HCEC 1CT (cell line): ENCODE measurements at regions not wholly inside any gene's neighbourhood (a gene's known extent, or its start where the extent isn't known, plus 50 kb on each side); places are given as distances from the start of the nearest gene placed in this dataset.
"Not testable (repeated sequence)": the region's sequence is repeated elsewhere in the genome, so short reads cannot be mapped to it uniquely, and the experiment has no call there.

Source experiments
- DNase-seq: peaks from one replicate; pipeline ENCODE4 v3.0.0-alpha.2; 2017

DNA sequence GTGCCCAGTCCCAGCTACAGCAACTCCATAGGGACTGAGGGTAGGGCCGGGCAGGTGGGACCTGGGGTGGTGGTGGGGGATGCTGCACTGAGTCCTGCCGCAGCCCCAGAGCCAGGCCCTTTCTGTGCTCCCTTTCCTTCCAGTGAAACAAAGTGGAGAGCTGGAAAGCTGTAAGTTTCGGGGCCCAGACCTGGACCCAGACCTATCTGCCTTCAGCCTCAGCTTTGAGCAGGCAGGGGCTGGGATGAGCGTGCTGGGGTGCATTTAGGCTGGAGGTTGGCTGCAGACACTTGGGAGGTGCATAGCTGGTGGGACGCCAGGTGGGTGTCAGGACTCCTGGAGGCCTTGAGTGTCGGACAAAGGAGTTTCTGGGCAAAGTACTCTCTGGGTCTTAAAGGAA lies 92.7 kb upstream of the C1orf174 start:
- no peak for DNase-seq

DNA sequence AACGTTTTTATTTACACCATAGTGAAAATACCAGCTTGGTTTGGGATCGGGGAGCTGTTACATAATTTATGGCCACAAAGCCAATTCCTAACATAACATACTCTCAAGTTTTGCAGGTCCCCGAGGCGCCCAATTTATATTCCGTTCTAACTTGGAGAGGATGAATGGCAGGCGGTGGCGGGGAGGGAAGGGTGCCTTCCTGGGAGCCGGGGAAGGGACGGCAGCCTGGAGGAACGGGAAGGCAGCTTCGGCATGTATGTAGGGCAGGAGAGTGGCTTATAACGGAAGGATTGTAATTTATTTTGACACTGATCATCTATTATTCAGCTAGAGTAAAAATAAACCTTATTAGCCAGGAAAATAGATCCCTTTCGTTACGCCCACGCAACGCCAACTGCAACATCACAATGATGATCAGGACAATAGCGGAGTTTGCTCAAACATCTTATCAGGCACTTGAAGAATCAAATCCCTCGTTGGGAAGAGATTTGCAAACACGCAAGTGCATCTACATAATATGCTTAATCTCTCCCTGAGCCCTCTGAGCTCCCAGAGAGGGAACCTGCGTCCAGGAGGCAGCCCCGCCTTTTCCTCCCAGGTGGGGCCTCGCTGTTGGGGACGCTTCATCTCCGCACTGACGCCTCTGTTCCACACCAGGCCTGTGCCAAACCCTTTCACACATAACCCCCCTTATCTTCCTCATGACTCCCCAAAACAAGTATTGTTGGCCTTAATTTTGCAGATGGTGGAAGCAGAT lies 93.7 kb upstream of the C1orf174 start:
- no peak for DNase-seq

DNA sequence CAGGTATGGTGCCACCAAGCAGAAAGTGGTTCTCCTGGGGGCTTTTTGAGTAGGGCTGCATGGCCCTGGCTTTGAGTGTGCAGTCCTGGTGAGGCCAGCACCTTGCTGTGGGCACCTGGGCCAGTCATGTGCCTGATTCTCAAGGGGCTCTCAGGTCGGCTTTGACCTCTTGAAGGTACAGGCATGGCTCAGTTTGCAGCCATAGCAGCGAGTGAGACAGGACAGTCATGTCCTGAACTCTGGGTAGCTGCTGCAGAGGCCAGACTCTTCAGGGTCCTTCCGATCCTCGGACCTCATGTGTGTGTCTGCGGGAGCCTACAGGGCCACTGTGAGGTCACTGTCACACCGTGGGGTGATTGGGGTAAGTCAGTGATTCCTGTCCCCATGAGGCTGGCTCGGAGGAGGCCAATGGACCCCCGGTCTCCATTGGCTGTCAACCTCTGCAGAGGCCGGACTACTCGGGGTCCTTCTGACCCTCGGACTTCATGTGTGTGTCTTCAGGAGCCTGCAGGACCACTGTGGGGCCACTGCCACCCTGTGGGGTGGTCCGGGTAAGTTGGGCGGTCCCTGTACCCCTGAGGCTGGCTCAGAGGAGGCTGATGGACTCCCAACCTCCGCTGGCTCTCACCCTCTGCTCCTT lies 95.2 kb upstream of the C1orf174 start:
- no peak for DNase-seq

DNA sequence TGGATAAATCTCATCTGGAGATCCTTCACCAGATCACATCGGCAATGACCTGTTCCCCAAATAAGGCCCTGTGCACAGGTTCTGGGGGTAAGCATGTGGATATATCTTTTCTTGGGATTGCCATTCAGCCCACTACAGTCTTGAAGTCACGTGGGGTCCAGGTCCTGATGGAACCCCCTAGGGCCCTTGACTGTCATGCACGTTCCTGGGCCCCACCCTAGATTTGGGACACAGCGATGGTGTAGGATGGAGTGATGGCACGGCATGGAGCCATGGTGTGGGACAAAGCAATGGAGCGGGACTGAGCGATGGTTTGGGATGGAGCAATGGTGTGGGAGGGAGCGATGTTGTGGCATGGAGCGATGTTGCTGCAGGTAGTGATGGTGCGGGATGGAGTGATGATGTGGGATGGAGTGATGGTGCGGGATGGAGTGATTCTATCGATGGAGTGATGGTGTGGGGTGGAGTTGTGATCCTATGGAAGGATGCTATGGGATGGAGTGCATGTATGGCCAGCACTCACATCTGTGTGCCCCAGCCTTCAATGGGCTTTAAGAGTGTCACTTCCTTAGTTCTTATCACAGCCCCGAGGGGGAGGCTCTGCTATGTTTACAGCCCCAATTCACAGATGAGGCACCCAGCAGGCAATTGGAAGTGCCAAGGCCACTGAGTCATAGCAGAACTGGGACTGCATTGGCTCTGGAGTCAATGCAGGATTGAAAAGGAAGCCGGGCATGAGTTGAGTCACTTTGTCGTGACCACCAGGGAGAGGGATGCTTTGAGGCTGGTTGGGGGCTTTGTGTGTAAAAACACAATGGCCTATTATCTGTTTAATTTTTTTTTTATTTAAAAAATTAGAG lies 97.0 kb upstream of the C1orf174 start:
- no peak for DNase-seq

DNA sequence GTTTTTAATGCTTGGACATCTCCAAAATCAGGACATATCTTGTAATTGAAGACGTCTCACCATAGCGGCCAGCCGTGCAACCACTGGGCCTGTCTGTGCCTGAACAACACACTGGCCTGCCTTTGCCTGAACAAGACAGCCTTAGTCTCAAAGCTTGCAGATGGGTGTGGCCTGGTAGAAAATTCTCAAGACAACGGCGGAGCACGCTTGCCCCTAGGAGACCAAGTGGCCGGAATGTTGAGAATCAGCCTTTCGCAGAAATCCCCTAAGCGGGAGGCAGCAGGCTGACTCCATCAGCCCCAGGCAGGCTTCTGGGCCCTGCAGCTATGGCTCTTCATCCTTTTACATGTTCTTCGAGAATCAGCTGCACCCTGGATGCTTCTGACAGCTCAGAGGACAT lies 98.0 kb upstream of the C1orf174 start:
- DNase-seq: no peak

DNA sequence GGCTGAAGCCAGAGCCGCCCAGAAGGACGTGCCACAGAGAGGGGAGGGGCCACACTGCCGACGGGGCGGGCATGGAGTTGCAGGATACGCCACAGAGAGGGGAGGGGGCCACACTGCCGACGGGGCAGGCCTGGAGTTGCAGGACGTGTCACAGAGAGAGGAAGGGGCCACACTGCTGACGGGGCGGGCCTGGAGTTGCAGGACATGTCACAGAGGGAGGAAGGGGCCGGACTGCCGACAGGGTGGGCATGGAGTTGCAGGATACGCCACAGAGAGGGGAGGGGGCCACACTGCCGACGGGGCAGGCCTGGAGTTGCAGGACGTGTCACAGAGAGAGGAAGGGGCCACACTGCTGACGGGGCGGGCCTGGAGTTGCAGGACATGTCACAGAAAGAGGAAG lies 99.4 kb upstream of the C1orf174 start:
- not testable (repeated sequence) for DNase-seq

DNA sequence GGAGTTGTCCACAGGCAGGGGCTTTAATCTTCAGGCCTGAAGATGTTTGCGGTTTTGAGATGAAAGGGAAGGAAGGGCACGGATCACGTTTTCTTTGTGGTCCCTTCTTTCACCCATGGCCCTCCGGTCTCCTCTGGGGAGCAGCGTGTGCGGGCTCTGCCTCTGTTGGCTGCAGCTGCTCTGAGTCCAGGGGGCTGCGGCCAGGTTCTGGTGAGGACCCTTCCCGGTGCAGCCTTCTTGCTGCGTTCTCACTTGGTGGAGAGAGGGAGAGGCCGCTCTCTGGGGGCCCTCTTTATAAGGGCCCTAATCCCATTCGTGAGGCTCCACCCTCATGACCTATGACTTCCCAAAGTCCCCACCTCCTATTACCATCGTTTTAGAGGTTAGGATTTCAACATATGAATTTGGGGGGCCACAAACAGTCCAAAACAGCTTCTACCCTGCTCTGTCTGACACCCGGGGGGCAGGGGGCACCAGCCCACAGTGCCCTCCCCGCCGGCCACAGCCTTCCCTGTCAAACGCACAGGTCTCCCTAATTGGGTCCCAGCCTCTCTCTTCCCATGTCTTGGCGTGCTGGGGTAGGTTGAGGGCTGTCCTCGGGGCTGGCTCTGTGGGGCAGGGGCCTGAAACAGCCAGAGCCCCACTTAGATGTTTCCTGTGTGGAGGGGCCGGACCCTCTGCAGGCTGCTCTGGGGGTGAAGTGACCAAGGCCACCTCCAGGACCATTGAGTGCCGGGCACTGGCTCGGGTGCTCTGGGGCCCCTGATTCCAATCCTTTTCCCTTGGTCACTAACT lies 100.1 kb upstream of the C1orf174 start:
- no peak for DNase-seq

DNA sequence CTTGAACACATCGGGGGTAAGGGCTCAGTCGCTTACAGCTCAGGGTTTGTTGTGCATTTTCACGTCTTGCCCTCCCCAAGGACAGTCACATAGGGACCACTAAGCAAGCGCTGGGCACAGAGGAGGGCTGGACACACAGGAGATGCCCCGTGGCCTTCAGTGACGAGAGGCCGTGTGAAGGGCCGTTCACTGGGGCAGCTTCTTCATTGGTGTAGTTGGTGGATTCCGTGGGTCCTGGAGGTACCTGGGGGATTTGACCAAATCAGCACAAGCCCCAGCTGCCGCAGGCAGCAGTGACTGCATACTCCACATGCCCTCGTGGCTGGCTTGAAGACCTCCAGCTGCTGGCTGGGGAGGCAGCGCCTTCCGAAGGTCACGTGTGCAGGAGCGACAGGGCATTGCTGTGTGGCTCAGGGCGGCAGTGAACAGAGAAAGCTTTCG lies 100.8 kb upstream of the C1orf174 start:
- no peak for DNase-seq

DNA sequence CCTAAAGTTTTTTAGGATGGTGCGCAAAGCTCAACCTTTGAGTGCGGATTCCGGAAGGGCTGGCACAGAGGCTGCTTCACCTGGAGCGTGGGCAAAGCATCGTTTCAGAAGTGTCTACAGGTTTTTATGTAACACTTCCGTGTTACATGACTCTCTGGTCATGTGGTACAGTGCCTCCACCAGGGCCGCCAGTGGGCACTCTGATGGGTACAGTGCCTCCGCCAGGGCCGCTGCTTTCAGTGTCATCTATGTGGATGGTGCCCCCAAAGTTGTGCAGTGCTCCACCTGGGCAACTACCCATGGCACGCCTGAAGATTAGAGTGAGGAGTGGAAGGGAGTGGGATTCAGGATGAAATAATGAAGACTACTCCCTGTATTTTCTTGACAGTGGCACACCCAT lies 101.4 kb upstream of the C1orf174 start:
- DNase-seq: no peak

DNA sequence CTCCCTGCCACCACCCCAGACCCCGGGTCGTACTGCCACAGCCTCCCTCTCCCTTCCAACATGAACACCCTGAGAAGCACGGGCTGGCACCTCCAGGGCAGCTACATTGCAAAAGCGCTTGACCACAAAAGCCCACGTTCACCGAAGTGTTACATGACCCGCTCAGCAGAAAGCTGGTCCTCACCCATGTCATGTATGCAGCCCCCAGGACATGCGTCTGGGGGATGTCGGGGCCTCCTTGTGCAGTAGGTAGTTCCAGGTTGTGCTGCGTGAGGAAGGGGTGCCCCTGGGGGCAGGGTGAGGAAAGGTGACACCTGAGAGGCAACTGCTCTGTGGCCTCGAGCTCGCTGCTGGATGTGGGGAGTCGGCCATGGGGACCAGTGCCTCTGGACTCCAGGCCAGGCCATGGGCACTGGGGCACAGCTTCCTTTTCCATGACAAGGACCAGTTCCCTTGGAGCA lies 102.0 kb upstream of the C1orf174 start:
- DNase-seq: no peak

DNA sequence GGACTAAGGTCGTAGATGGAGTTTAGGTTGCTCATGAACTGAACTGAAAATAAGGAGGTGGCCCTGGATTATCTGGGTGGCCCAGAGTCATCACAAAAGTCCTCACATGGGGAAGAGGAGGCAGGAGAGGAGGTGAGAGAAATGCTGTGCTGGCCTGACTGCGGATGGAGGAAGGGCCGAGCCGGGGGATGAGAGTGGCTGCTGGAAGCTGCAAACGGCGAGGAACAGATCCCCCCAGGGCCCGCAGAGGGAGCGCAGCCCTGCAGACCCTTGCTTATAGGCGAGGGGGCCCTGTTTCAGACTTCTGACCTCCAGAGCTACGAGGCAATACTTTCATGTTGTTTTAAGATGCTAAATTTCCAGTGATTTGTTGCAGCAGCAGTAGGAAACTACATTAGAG lies 102.7 kb upstream of the C1orf174 start:
- no peak for DNase-seq

DNA sequence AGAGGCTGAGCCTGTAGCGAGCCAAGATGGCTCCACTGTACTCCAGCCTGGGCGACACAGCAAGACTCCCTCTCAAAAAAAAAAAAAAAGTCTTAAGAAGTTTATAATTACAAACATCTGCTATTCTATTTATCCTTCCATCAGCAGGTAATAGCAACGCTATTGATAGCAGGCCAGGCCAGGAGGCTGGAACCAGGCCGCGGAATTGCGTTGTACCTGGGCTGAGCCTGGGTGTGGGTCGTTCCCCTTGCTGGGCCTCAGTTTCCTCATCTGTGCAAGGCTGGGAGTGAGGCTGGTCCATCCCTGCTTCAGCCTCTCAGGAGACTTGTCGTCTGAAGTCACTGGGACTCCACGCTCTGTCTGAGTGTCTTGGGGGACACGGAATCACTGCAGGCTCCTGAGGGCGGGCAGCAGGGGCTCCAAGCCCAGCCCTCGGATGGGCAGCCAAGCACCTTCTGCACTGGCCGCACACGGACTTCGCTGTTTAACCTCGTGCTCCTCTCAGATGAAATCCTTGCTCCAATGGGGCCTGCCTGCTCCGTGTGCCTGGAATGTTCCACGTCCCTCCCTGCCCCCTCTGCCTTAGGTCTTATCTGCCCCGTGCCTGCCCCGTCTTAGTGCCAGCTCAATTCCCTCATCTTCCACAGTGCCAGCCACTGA lies 103.9 kb upstream of the C1orf174 start:
- no peak for DNase-seq

DNA sequence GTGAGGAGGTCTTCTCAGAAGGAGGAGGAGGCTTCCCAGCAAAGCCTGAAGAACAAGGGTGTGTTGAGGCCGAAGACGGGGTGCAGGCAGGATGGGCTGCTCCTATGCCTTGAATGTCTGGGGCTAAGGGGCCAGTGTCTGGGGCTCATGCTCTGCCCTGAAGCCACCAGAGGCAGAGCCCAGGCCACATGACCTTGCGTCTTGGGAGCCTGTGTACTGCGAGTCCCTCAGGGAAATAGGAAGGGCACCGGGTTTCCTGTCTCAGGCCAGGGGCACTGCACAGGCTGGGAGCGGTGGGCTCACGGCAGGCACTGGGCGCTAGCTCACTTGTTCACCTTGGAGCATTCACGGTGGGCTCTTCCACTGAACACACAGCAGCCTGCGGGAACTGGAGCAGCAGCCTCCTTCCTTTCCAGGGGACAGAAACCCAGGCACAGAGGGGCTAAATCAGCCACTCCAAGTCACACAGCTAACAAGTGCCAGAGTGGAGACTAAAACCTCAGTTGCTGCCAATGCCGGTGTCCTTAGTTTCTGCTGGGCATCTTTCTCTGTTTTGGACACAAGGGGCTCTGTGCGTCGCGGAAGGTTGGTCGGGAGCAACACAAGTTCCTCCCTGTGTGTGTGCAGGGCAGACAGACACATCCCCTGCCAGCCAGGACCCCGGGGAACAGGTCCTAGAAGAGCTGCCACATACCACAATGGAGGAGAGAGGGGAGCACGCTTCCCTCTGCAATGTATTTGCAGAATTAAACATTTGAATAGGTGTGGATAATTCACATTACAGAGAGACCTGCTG lies 104.8 kb upstream of the C1orf174 start:
- DNase-seq: no peak

DNA sequence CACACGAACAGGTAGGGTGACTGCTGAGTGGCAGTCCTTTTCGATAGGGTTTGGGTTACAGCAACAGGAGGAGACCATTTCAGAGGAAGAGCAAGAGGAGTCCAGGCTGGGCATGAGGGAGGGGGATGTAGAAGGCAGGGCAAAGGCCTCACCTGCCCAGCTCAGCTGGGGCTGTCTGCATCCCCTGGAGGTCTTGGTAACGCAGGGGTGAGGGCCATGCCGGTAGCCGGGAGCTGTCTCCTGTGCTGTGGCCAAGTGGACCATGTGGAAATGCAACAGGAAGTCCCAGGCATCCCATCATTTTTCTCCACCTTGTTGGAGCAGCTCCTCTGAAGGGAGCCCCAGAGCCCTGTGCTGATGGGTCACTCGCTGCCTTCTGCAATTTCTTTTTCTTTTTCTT lies 105.4 kb upstream of the C1orf174 start:
- no peak for DNase-seq

DNA sequence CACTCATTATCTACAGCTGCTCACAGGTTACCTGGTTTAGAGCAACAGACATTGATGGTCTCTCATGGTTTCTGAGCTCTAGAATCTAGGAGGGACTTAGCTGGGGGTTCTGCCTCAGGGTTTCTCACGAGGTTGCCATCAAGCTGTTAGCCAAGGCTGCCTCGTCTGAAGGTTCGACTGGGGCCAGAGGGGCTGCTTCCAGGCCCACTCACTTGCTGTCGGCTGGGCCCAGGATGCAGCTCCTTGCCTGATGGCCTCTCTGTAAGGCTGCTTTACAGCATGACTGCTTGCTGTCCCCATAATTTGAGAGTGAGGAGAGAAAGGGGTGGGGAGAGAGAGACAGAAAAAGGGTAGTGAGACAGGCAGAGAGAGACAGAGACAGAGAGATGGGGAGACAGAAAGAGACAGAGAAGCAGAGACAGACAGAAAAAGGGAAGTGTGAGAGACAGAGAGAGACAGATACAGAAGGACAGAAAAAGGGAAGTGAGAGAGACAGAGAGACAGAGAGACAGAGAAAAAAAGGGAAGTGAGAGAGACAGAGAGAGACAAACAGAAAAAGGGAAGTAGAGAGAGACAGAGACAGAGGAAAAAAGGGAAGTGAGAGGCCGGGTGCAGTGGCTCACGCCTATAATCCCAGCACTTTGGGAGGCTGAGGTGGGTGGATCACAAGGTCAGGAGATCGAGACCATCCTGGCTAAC lies 106.8 kb upstream of the C1orf174 start:
- no peak for DNase-seq

DNA sequence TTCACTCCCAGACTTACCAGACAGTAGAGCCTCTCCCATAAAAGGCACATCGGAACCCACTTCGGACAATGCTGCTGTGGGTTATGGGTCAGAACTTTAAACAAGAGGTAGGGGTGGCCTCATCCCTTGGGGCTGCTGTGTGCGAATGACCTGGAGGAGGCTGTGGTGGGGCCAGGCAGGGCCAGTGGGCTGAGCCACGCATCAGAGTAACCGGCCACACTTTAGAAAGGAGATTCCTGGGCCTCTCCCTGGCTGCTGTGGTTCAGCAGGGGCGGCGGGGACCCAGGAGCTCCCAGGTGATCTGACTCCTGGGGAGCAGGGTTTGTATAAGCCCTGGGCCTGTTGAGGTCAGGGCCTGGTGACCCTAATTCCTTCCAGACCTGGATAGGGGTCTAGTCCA lies 110.2 kb upstream of the C1orf174 start:
- DNase-seq: no peak

DNA sequence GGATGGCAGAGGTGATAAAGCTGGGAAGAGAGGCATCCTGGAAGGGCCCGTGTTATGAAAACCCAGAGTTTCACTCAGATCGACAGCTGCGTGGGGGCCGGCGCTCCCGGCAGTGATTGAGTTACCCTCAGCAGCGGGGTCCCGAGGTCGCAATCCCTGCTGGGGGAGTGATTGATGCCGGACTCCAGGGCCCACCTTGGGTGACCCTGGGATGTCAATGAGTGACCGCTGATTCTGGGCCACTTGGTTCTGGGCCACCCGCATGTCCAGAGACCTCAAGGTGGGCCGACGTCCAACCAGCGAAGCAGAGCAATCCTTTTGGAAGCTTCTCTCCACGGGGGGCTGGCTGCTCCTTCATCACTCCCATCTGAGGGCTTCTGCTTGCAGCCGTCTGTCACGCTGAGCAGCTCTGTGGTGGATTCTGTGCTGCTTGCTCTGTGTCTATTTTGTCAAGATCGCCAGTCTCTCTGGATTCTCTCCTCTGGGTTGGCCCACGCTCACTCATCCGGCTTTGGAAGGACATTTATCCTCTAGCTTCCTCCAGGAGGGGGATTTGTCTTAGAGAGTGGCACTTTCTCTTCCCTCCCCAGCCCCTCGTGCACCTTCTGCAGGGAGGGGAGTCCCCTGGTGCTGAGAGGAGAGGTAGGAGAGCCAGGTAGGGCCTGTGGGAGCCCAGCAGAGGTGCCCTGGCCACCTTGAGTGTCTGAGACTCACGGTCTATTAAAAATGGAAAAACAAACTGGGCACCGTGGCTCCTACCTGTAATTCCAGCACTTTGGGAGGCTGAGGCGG lies 110.9 kb upstream of the C1orf174 start:
- no peak for DNase-seq

DNA sequence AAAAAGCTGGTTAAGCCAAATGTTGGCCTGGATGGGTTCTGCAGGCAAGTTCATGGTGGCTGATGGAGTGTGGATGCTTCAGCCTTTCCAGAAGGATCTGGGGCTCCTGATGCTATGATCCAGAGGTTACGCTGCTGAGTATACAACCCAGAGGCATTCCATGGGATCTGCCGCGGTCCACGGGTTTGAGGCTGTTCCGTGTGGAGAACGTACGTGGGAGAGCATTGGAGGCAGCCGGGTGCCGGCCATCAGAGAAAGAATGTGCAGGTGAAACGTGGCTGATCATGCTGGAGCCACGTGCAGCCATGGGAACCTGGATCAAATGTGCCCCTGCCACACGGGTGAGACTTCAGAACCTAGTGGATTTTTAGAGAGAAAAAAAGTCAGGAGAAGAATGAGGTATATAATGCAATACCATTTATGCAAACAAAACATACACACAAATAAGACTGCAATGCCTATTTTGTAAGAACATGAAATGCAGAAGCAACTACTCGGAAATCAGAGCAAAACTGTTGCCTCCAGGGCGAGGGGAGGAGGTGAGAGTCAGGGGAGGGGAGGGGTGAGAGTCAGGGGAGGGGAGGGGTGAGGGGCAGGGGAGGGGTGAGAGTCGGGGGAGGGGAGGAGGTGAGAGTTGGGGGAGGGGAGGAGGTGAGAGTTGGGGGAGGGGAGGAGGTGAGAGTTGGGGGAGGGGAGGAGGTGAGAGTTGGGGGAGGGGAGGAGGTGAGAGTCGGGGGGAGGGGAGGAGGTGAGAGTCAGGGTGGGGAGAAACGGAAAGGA lies 116.5 kb upstream of the C1orf174 start:
- DNase-seq: no peak
